M059J (cell line): ENCODE measurements at regions not wholly inside any gene's neighbourhood (a gene's known extent, or its start where the extent isn't known, plus 50 kb on each side); places are given as distances from the start of the nearest gene placed in this dataset.
A peak's percentile ranks its signal among the peaks of the same experiment; 100 is the strongest.
"Not testable (repeated sequence)": the region's sequence is repeated elsewhere in the genome, so short reads cannot be mapped to it uniquely, and the experiment has no call there.

Experiments
- DNase-seq: peaks from one replicate; pipeline ENCODE4 v3.0.0-alpha.2; 2012; ENCODE audit warnings: low read depth

- DNase-seq, result no peak
Measured at GRCh38 chr1:168420177-168420576, 123.6 kb downstream of the XCL2 start.

- peak; percentile 44 for DNase-seq
Measured at GRCh38 chr1:168419736-168420135, 124.1 kb downstream of the XCL2 start.

- DNase-seq, result no peak
Measured at GRCh38 chr1:168416220-168416619, 127.6 kb downstream of the XCL2 start.

DNA sequence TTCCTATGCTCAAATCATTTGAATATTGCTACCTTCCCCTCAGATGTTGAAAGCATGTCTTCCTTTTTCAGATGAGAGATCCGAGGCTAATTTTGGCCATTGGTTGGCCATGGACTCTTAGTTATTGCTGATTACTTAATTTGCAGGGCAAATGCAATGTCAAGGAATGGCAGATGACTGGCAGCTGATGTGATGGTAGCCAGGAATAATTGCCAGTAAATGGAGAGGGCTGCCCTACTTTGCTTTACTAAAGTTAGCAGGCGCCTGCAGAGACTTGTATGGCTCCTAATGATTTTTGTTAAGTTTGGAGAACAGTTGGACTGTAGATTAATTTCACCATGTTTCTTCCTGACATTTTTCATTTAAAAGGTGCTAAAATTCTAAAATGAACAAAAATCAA, 128.9 kb downstream of the XCL2 start:
- no peak for DNase-seq

GRCh38 chr1:168410464-168410863, 129.8 kb downstream of the TBX19 start:
- no peak for DNase-seq

DNA sequence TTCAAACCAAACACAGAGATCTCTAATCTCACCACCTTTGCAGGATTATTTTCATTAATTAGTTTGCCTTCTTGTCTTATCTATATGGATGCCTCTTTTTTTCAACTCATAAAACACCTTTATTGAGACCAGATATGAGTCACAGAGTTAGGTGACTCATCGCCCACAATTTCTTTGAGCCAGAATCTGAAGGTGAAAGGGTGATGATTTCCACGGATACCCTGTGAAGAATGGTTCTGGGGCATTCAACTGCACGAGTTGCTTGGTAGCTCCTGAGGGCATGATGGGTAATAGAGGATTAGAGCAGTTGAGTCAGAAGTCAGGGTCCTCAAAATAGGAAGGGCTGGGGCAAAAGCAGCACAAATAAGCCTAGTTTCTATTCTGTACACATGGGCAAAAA, 128.2 kb downstream of the TBX19 start:
- peak; percentile 95 for DNase-seq

- peak; percentile 78 for DNase-seq
Measured at GRCh38 chr1:168408539-168408865, 127.8 kb downstream of the TBX19 start.

DNA sequence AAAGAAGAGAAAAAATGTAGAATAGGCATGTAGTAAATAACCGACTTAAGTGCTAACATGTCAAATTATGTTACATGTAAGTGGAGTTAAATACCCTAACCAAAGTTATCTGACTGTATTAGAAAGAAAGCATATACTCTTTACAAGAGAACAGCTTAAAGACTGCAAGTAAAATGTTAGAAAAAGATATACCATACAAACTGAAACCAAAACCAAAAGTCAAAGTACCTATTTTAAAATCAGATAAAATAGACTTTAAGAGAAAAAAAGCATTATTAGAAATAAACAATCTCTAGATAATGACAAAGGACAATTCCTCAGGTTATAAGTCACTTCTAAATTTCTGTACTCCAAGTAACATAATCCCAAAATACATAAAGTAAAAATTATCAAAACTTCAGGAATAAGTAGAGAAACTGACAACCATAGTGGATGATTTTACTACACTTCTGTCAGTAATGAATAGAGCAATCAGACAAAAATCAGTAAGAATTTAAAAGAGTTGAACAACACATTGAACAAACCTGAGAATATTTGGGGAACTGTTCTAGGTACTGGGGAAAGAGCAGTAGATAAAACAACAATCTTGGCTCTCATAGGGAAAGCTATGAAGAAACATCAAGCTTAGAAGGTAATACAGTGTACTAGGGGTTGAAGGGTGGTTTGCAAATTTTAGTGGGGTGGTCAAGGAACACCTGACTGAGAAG, 127.3 kb downstream of the TBX19 start:
- no peak for DNase-seq

GRCh38 chr1:168405906-168406549, 125.4 kb downstream of the TBX19 start:
- DNase-seq, result peak; percentile 88

- DNase-seq, result no peak
Measured at GRCh38 chr1:168403140-168403539, 122.5 kb downstream of the TBX19 start.

DNA sequence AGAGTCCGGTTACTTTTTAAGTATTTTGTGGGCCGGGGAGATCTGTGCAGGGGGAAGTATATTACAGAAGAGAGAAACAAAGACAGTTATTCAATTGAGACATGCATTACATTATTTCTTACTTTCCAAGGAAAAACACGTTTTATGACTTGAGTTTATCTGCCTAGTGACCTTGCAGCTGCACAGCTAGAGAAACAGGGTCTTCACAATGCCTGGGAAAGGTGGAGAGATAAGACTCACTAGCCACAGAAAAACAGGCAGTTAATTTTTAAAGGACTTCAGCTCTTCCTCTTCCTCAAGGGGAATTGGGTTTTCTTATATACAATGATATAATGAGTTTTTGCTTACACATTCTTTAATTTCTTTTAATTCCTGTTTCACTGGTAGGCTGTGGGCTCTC, 121.8 kb downstream of the TBX19 start:
- not testable (repeated sequence) for DNase-seq

GRCh38 chr1:168401341-168401740, 120.7 kb downstream of the TBX19 start:
- no peak for DNase-seq

- peak; percentile 29 for DNase-seq
Measured at GRCh38 chr1:168400139-168400538, 119.5 kb downstream of the TBX19 start.

DNA sequence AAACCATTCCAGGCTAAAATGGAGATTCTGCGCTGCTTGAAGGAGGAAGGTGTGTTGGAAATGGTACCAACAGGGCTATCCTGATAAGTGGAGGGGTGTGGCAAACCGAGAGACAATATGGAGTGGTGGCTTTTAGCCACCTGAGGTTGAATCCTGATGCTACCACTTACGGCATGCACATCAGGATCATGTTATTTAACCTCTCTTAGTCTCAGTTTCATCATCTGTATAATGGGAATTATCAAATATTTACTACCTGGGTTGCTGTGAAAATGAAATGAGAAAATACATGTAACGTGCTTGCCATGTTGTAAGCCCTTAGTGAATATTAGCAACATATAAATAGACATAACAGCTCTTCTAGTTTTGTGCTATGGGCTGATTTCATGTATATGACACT, 117.1 kb downstream of the TBX19 start:
- DNase-seq, result no peak

- DNase-seq, result peak; percentile 77
Measured at GRCh38 chr1:168396940-168397684, 116.4 kb downstream of the TBX19 start.

GRCh38 chr1:168396508-168396907, 115.8 kb downstream of the TBX19 start:
- no peak for DNase-seq

GRCh38 chr1:168394858-168395257, 114.2 kb downstream of the TBX19 start:
- DNase-seq, result no peak

- peak; percentile 45 for DNase-seq
Measured at GRCh38 chr1:168392958-168393549, 112.4 kb downstream of the TBX19 start.

GRCh38 chr1:168391851-168392681, 111.4 kb downstream of the TBX19 start:
- DNase-seq, result peak; percentile 90

GRCh38 chr1:168390271-168390670, 109.6 kb downstream of the TBX19 start:
- no peak for DNase-seq
